Breast epithelium (tissue), 3 donors: ENCODE measurements at regions not wholly inside any gene's neighbourhood (a gene's known extent, or its start where the extent isn't known, plus 50 kb on each side); places are given as distances from the start of the nearest gene placed in this dataset.

Experiments used
- POLR2AphosphoS5 ChIP-seq, 3 donors: sonication (generic); formaldehyde crosslinking; IDR thresholded peaks; one replicate each; pipeline ENCODE4 v1.6.1; 2017; ENCODE audit warnings: antibody characterized with exemption in 3 of 3
- TF ChIP-seq, protein P1 (sequence below), 3 donors: fragments of 450-650 bp; IDR thresholded peaks; one replicate each; pipeline ENCODE4 v1.5.1; 2016 to 2017; ENCODE audit warnings: antibody characterized with exemption in 3 of 3, mild to moderate bottlenecking in 3 of 3, moderate library complexity in 3 of 3

- TF ChIP-seq, protein P1, sequence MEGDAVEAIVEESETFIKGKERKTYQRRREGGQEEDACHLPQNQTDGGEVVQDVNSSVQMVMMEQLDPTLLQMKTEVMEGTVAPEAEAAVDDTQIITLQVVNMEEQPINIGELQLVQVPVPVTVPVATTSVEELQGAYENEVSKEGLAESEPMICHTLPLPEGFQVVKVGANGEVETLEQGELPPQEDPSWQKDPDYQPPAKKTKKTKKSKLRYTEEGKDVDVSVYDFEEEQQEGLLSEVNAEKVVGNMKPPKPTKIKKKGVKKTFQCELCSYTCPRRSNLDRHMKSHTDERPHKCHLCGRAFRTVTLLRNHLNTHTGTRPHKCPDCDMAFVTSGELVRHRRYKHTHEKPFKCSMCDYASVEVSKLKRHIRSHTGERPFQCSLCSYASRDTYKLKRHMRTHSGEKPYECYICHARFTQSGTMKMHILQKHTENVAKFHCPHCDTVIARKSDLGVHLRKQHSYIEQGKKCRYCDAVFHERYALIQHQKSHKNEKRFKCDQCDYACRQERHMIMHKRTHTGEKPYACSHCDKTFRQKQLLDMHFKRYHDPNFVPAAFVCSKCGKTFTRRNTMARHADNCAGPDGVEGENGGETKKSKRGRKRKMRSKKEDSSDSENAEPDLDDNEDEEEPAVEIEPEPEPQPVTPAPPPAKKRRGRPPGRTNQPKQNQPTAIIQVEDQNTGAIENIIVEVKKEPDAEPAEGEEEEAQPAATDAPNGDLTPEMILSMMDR (IDR thresholded peaks at IDR 0.05): no peak
- TF ChIP-seq POLR2AphosphoS5 (IDR thresholded peaks at IDR 0.05): no peak
Measured at GRCh38 chr3:945738-946137, 147.1 kb upstream of the CNTN6 start.
